ENCODE measurements at regions not wholly inside any gene's neighbourhood (a gene's known extent, or its start where the extent isn't known, plus 50 kb on each side); places are given as distances from the start of the nearest gene placed in this dataset.

DNA sequence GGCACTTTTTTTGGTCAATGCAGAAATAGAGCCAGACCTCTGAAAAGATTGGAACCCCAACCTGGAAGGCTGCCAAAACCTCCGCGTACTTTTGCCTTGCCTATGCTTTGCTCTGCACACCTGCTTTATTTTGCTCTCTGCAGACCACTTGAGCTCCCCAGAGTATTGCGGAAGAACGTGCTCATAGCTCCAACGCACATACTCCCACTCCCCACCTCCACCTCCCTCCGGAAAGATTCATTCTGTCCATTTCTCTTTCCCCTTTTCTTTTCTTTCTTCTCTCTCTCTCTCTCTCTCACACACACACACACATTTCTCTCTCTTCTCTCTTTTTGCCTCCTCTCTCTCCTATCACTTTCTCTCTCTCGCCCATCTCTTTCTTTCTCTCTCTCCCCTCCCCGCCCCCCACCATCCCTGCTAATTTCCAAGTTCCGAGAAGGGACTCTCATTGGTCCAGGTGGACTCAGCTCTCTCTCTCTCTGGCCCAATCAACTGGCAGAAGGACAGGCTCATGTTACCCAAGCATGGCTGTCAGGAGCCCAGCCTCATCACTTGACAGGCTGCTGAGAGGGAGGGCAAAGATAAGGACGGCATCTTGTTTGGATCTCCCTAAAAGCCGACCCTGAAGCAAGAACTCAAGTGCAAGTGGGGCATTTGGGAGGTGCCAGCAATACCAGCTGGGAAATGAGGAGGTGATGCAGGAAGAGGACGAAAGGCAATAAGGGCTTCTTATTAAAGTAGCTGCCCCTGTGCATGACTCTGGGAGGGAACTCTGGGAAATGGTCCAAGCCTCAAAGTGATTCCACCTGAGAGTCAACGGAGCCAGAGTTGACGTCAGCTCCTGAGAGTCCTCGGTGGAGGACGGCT, 246.1 kb downstream of the LY86 start:
- H3K9me3 Mint-ChIP-seq = no peaks in the 10 kb centered on the region
- no peaks in the 10 kb centered on the region for H4K20me1 ChIP-seq (ENCODE audit: low read depth)
- H3K27me3 Mint-ChIP-seq (ENCODE audit: insufficient read depth, low read depth) = peaks cover 3% of the 10 kb centered on the region
- no peak for TF ChIP-seq CTCF (IDR thresholded peaks at IDR 0.05)
- TF ChIP-seq EZH2 (IDR thresholded peaks at IDR 0.05) = no peak
- TF ChIP-seq EZH2phosphoT487 (IDR thresholded peaks at IDR 0.05) = no peak
- H3K4me3 ChIP-seq = no peak overlapping the region
- no peaks in the 10 kb centered on the region for H3K27me3 ChIP-seq
- DNase-seq (ENCODE audit: low spot score) = no peak
- no peaks in the 10 kb centered on the region for H3K36me3 Mint-ChIP-seq
- no peak overlapping the region for H3K4me3 Mint-ChIP-seq
- H3K27ac Mint-ChIP-seq = no peak overlapping the region
- H3K4me1 ChIP-seq = no peaks in the 10 kb centered on the region
- no peaks in the 10 kb centered on the region for H3K4me1 Mint-ChIP-seq
- no peaks in the 10 kb centered on the region for H3F3A ChIP-seq (ENCODE audit: low read depth)
- no peak overlapping the region for H3K4me2 ChIP-seq
- H3K79me2 ChIP-seq (ENCODE audit: low read depth) = no peaks in the 10 kb centered on the region
- H3K36me3 ChIP-seq = no peaks in the 10 kb centered on the region
- H3K9ac ChIP-seq = no peak overlapping the region
- no peaks in the 10 kb centered on the region for H3K9me3 ChIP-seq (ENCODE audit: low read depth)
- H3K27ac ChIP-seq = no peak overlapping the region
- H2AFZ ChIP-seq (replicated peaks) = peak overlapping the region; percentile 42

DNA sequence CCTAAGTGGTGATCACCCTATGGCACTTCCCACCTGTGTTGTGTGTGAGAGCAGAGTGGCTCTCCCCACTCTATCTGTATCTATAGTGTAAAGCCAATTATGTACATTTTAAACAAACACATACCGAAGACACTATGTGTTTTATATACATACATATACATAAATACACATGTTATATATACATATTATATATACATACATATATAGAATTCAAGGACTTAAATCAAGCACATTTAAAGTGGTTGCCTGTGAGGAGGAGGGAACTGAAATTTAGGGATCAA, 246.6 kb downstream of the LY86 start:
- Histone ChIP-seq H3K36me3 (no peaks in the 10 kb centered on the region), H3K27ac (no peak overlapping the region), H2AFZ (replicated peaks) (no peak overlapping the region), H3K4me2 (no peak overlapping the region), H4K20me1 (ENCODE audit: low read depth) (no peaks in the 10 kb centered on the region), H3F3A (ENCODE audit: low read depth) (no peaks in the 10 kb centered on the region), H3K79me2 (ENCODE audit: low read depth) (no peaks in the 10 kb centered on the region), H3K9ac (no peak overlapping the region), H3K27me3 (no peaks in the 10 kb centered on the region), H3K9me3 (ENCODE audit: low read depth) (no peaks in the 10 kb centered on the region), H3K4me1 (no peaks in the 10 kb centered on the region), H3K4me3 (no peak overlapping the region)
- Mint-ChIP-seq H3K9me3 (no peaks in the 10 kb centered on the region), H3K27ac (no peak overlapping the region), H3K4me1 (no peaks in the 10 kb centered on the region), H3K27me3 (ENCODE audit: insufficient read depth, low read depth) (peaks cover 3% of the 10 kb centered on the region), H3K4me3 (no peak overlapping the region), H3K36me3 (no peaks in the 10 kb centered on the region)
- TF ChIP-seq CTCF (IDR thresholded peaks at IDR 0.05) (no peak), EZH2phosphoT487 (IDR thresholded peaks at IDR 0.05) (no peak), EZH2 (IDR thresholded peaks at IDR 0.05) (no peak)
- DNase-seq (ENCODE audit: low spot score) = no peak

DNA sequence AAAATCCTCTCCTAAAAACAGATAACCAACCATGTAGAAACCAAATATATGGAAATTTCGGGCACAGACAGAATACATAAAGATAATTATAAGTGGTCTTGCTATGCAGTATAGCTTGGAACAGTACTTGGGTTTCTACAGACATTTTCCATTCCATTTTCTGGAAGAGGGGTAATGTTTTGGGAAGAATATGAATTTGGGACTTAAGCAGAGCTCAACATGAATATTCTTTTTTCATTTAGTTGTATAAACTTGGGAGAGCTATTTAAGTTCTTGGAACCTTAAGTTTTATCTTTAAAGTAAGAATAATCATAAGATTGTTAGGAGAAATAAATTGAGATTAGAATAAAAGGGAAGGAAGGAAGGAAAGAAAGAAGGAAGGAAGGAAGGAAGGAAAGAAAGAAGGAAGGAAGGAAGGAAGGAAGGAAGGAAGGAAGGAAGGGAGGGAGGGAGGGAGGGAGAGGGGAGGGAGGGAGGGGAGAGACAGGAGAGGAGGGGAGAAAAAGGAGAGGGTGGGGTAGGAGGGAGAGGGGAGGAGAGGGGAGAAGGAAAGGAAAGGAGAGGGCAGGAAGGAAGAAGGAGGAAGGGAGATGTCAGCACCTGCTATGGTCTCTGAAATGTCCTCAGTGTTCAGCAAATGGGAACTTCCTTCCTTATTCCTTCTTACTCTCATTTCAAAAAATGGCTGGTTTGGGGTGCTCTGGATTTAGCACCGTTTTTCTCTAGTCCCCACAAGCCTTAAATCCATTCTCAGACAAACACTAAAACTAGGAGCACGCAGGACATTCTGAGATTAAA, 248.3 kb downstream of the LY86 start:
- H3K4me3 Mint-ChIP-seq = no peak overlapping the region
- H3K36me3 Mint-ChIP-seq = no peaks in the 10 kb centered on the region
- Histone ChIP-seq H4K20me1 (ENCODE audit: low read depth) (no peaks in the 10 kb centered on the region), H3K27ac (no peak overlapping the region), H3K79me2 (ENCODE audit: low read depth) (no peaks in the 10 kb centered on the region), H3F3A (ENCODE audit: low read depth) (no peaks in the 10 kb centered on the region), H3K36me3 (no peaks in the 10 kb centered on the region), H3K27me3 (no peaks in the 10 kb centered on the region), H3K9ac (no peak overlapping the region), H2AFZ (replicated peaks) (no peak overlapping the region), H3K9me3 (ENCODE audit: low read depth) (no peaks in the 10 kb centered on the region), H3K4me1 (no peaks in the 10 kb centered on the region), H3K4me3 (no peak overlapping the region), H3K4me2 (no peak overlapping the region)
- H3K27me3 Mint-ChIP-seq (ENCODE audit: insufficient read depth, low read depth) = no peaks in the 10 kb centered on the region
- H3K4me1 Mint-ChIP-seq = no peaks in the 10 kb centered on the region
- no peaks in the 10 kb centered on the region for H3K9me3 Mint-ChIP-seq
- H3K27ac Mint-ChIP-seq = no peak overlapping the region
- TF ChIP-seq EZH2 (IDR thresholded peaks at IDR 0.05) = no peak
- no peak for TF ChIP-seq EZH2phosphoT487 (IDR thresholded peaks at IDR 0.05)
- TF ChIP-seq CTCF (IDR thresholded peaks at IDR 0.05) = no peak
- no peak for DNase-seq (ENCODE audit: low spot score)

Data from neural progenitor cell (in vitro differentiated cells).